H1 (cell line): ENCODE measurements at regions not wholly inside any gene's neighbourhood (a gene's known extent, or its start where the extent isn't known, plus 50 kb on each side); places are given as distances from the start of the nearest gene placed in this dataset.

Experiments
- ASH2L ChIP-seq: fragments of 200-600, 300-600 bp; sonication (generic); IDR thresholded peaks from one replicate; pipeline ENCODE4 v1.7.1; 2017; ENCODE audit warnings: low read length
- CEBPB ChIP-seq: IDR thresholded peaks from 2 replicates; pipeline ENCODE4 v1.6.1; 2012; ENCODE audit warnings: low read depth, low read length
- CHD7 ChIP-seq: fragments of 300-600 bp; sonication (generic); IDR thresholded peaks from 2 replicates; pipeline ENCODE4 v1.7.1; 2012; ENCODE audit warnings: low read length, moderate library complexity, mild to moderate bottlenecking, inconsistent platforms; ENCODE audit not compliant: insufficient replicate concordance
- EGR1 ChIP-seq: IDR thresholded peaks from 2 replicates; pipeline ENCODE4 v1.6.1; 2011; ENCODE audit warnings: low read depth, low read length, borderline replicate concordance
- HDAC6 ChIP-seq: IDR thresholded peaks from one replicate; pipeline ENCODE4 v1.7.1; 2012; ENCODE audit warnings: low read depth, mild to moderate bottlenecking, inconsistent platforms, low read length, moderate library complexity
- ZNF274 ChIP-seq: IDR thresholded peaks from 2 replicates; pipeline ENCODE4 v1.7.0; 2012; ENCODE audit warnings: low read length, borderline replicate concordance; ENCODE audit errors: extremely low read depth

- no peak for TF ChIP-seq CEBPB
- no peak for TF ChIP-seq ZNF274
- TF ChIP-seq HDAC6 = no peak
- TF ChIP-seq EGR1 = no peak
- TF ChIP-seq CHD7 = no peak
- no peak for TF ChIP-seq ASH2L
These were observed 103.1 kb downstream of the QRSL1 start (continued) for GRCh38 chr6:106732376-106732940.
